H1 (cell line): ENCODE measurements at regions not wholly inside any gene's neighbourhood (a gene's known extent, or its start where the extent isn't known, plus 50 kb on each side); places are given as distances from the start of the nearest gene placed in this dataset.

Experiments
- CTCF ChIA-PET: fragments of 300-600 bp; sonication (Branson Sonifier 250); formaldehyde crosslinking; loops from one replicate; lab custom pipeline; 2021; ENCODE audit not compliant: partially characterized antibody; lab: Charles Lee
- POLR2A ChIA-PET: fragments of 300-600 bp; sonication (Branson Sonifier 250); formaldehyde crosslinking; loops from one replicate; lab custom pipeline; 2021; ENCODE audit warnings: inconsistent platforms; ENCODE audit not compliant: partially characterized antibody; lab: Charles Lee
- DNase-seq, 2 experiments: peaks; one replicate each; pipeline versions ENCODE4 v3.0.0 to v3.0.0-alpha.2; 2010 to 2022; ENCODE audit warnings: low spot score in 2 of 2, low read depth in 1 of 2, mixed read lengths in 1 of 2
- FAIRE-seq: peaks from 2 replicates; lab custom pipeline; 2011; peaks lifted over from hg19 to GRCh38; lab: Jason Lieb, UNC
- H2AFZ ChIP-seq: 2 replicates; pipeline ENCODE4 v1.8.1; 2012; ENCODE audit warnings: low read length, inconsistent platforms
- H2AK5ac ChIP-seq: 2 replicates; pipeline ENCODE4 v1.6.1; 2013; ENCODE audit warnings: low read depth, low read length
- H2BK120ac ChIP-seq: replicated peaks from 2 replicates; pipeline ENCODE3; 2013; ENCODE audit warnings: low read depth, low read length, inconsistent platforms
- H2BK12ac ChIP-seq: 2 replicates; pipeline ENCODE4 v1.6.1; 2013; ENCODE audit warnings: low read depth, low read length
- H2BK15ac ChIP-seq: 2 replicates; pipeline ENCODE4 v1.6.1; 2013; ENCODE audit warnings: low read length
- H2BK20ac ChIP-seq: 2 replicates; pipeline ENCODE4 v1.6.1; 2013; ENCODE audit warnings: low read length
- H2BK5ac ChIP-seq: 2 replicates; pipeline ENCODE4 v1.6.1; 2013; ENCODE audit warnings: low read depth, low read length
- H3K14ac ChIP-seq: 2 replicates; pipeline ENCODE4 v1.6.1; 2013; ENCODE audit warnings: inconsistent platforms; ENCODE audit not compliant: insufficient read length
- H3K18ac ChIP-seq: 2 replicates; pipeline ENCODE4 v1.6.1; 2013; ENCODE audit warnings: low read length; ENCODE audit errors: extremely low read depth
- H3K23ac ChIP-seq: 2 replicates; pipeline ENCODE4 v1.6.1; 2013; ENCODE audit warnings: inconsistent platforms; ENCODE audit not compliant: insufficient read length
- H3K23me2 ChIP-seq: 2 replicates; pipeline ENCODE4 v1.6.1; 2013; ENCODE audit warnings: low read depth, low read length
- H3K27ac ChIP-seq: 2 replicates; pipeline ENCODE4 v1.6.1; 2011; ENCODE audit warnings: low read depth, low read length, inconsistent platforms
- H3K27me3 ChIP-seq, 4 experiments: replicated peaks in 1 of 4; 1 replicate in 1 of 4; 2 replicates in 3 of 4; pipeline versions ENCODE4 v1.6.1 to v1.8.1; 2011 to 2013; ENCODE audit warnings: low read length in 3 of 4, mild to moderate bottlenecking in 3 of 4, inconsistent platforms in 2 of 4, mixed read lengths in 2 of 4, moderate library complexity in 1 of 4; ENCODE audit not compliant: control insufficient read depth in 3 of 4, insufficient read depth in 3 of 4; ENCODE audit errors: extremely low read depth in 1 of 4
- H3K36me3 ChIP-seq, 4 experiments: 2 replicates each; pipeline versions ENCODE4 v1.6.1 to v1.8.1; 2011 to 2013; ENCODE audit warnings: mild to moderate bottlenecking in 4 of 4, low read length in 3 of 4, moderate library complexity in 2 of 4, control low read depth in 1 of 4, inconsistent platforms in 1 of 4; ENCODE audit not compliant: insufficient read depth in 4 of 4, control insufficient read depth in 2 of 4
- H3K4ac ChIP-seq: replicated peaks from 2 replicates; pipeline ENCODE3; 2013; ENCODE audit warnings: low read length, low read depth, mixed read lengths, inconsistent platforms; ENCODE audit not compliant: insufficient read length
- H3K4me1 ChIP-seq, 4 experiments: replicated peaks in 1 of 4; 1 replicate in 1 of 4; 2 replicates in 3 of 4; pipeline versions ENCODE4 v1.6.1 to v1.8.1; 2011 to 2013; ENCODE audit warnings: low read length in 3 of 4, inconsistent platforms in 2 of 4, mixed read lengths in 1 of 4; ENCODE audit not compliant: insufficient read depth in 4 of 4, control insufficient read depth in 3 of 4
- H3K4me2 ChIP-seq, 2 experiments: 2 replicates each; pipeline versions ENCODE4 v1.6.1 to v1.8.1; 2011 to 2013; ENCODE audit warnings: low read depth in 2 of 2, low read length in 2 of 2, control low read depth in 1 of 2, inconsistent platforms in 1 of 2, mild to moderate bottlenecking in 1 of 2; ENCODE audit not compliant: insufficient read depth in 1 of 2
- H3K4me3 ChIP-seq, 4 experiments: fragments of 200-600, 300-600 bp in 1 of 4; sonication (generic), shearing (Covaris generic), sonication (Bioruptor Twin) in 1 of 4; 2 replicates each; pipeline versions ENCODE4 v1.5.1 to v1.8.1; 2011 to 2016; ENCODE audit warnings: low read length in 4 of 4, low read depth in 3 of 4, control low read depth in 2 of 4, inconsistent platforms in 2 of 4, mild to moderate bottlenecking in 2 of 4, mixed read lengths in 1 of 4, moderate library complexity in 1 of 4; ENCODE audit not compliant: insufficient read depth in 2 of 4; ENCODE audit errors: extremely low read depth in 1 of 4
- H3K56ac ChIP-seq: replicated peaks from 2 replicates; pipeline ENCODE3; 2013; ENCODE audit warnings: low read depth, mild to moderate bottlenecking, mixed read lengths, low read length, inconsistent platforms; ENCODE audit not compliant: insufficient read length
- H3K79me1 ChIP-seq: 2 replicates; pipeline ENCODE4 v1.6.1; 2013; ENCODE audit warnings: low read depth, low read length, control low read depth
- H3K79me2 ChIP-seq, 2 experiments: 2 replicates each; pipeline versions ENCODE4 v1.6.1 to v1.8.1; 2012 to 2013; ENCODE audit warnings: low read length in 2 of 2, mild to moderate bottlenecking in 2 of 2, inconsistent platforms in 1 of 2; ENCODE audit not compliant: insufficient read depth in 2 of 2, control insufficient read depth in 1 of 2
- H3K9ac ChIP-seq, 4 experiments: replicated peaks in 1 of 4; 1 replicate in 1 of 4; 2 replicates in 3 of 4; pipeline versions ENCODE4 v1.6.1 to v1.8.1; 2011 to 2013; ENCODE audit warnings: low read depth in 3 of 4, low read length in 3 of 4, control low read depth in 2 of 4, mild to moderate bottlenecking in 2 of 4, moderate library complexity in 2 of 4, inconsistent platforms in 1 of 4; ENCODE audit errors: extremely low read depth in 1 of 4
- H3K9me3 ChIP-seq, 2 experiments: 2 replicates each; pipeline versions ENCODE4 v1.6.1 to v1.8.1; 2012 to 2013; ENCODE audit warnings: mild to moderate bottlenecking in 2 of 2, moderate library complexity in 2 of 2, control low read depth in 1 of 2, inconsistent platforms in 1 of 2, low read depth in 1 of 2, low read length in 1 of 2, mixed read lengths in 1 of 2; ENCODE audit not compliant: insufficient read depth in 2 of 2
- H4K20me1 ChIP-seq, 2 experiments: replicated peaks in 1 of 2; 2 replicates each; pipeline versions ENCODE3 to v1.8.1; 2011 to 2013; ENCODE audit warnings: inconsistent platforms in 2 of 2, low read length in 2 of 2, mild to moderate bottlenecking in 1 of 2; ENCODE audit not compliant: insufficient read depth in 2 of 2, control insufficient read depth in 1 of 2
- H4K5ac ChIP-seq: 2 replicates; pipeline ENCODE4 v1.6.1; 2013; ENCODE audit warnings: low read length, low read depth, mixed read lengths, inconsistent platforms; ENCODE audit not compliant: insufficient read length
- H4K8ac ChIP-seq: 2 replicates; pipeline ENCODE4 v1.8.0; 2013; ENCODE audit warnings: mild to moderate bottlenecking, moderate library complexity, low read length, inconsistent platforms; ENCODE audit not compliant: insufficient read depth; ENCODE audit errors: extremely low read depth
- H4K91ac ChIP-seq: replicated peaks from 2 replicates; pipeline ENCODE3; 2013; ENCODE audit warnings: low read length, mixed read lengths, inconsistent platforms; ENCODE audit not compliant: insufficient read length
- BCL11A ChIP-seq, 2 experiments: IDR thresholded peaks; one replicate each; pipeline ENCODE4 v1.6.1; 2011; ENCODE audit warnings: low read depth in 2 of 2, low read length in 2 of 2, mild to moderate bottlenecking in 2 of 2
- CBX5 ChIP-seq: fragments of 300-800, 300-1000 bp; sonication (generic); IDR thresholded peaks from 2 replicates; pipeline ENCODE4 v1.7.1; 2016; ENCODE audit warnings: antibody characterized with exemption, low read length, low read depth
- E2F6 ChIP-seq: IDR thresholded peaks from 2 replicates; pipeline ENCODE4 v1.6.1; 2012; ENCODE audit warnings: inconsistent platforms
- EP300 ChIP-seq, 2 experiments: IDR thresholded peaks; 1 replicate in 1 of 2; 2 replicates in 1 of 2; pipeline ENCODE4 v1.6.1; 2011 to 2012; ENCODE audit warnings: low read depth in 2 of 2, low read length in 2 of 2, mild to moderate bottlenecking in 2 of 2, borderline replicate concordance in 1 of 2, inconsistent platforms in 1 of 2, moderate library complexity in 1 of 2
- MAFK ChIP-seq: IDR thresholded peaks from 2 replicates; pipeline ENCODE4 v1.6.1; 2012; ENCODE audit warnings: low read depth, mild to moderate bottlenecking, improper control_type of control experiment, low read length
- PHF8 ChIP-seq: fragments of 200-600 bp; sonication (generic); conservative IDR thresholded peaks from 2 replicates; pipeline ENCODE4 v1.7.1; 2012; ENCODE audit warnings: low read depth, mild to moderate bottlenecking, inconsistent platforms, low read length, moderate library complexity
- RXRA ChIP-seq: IDR thresholded peaks from 2 replicates; pipeline ENCODE4 v1.6.1; 2011; ENCODE audit warnings: low read depth, mild to moderate bottlenecking, low read length, moderate library complexity; ENCODE audit not compliant: insufficient read depth
- SP2 ChIP-seq: IDR thresholded peaks from 2 replicates; pipeline ENCODE4 v1.6.1; 2012; ENCODE audit warnings: mild to moderate bottlenecking, low read length, inconsistent platforms
- SP4 ChIP-seq: IDR thresholded peaks from 2 replicates; pipeline ENCODE4 v1.6.1; 2012; ENCODE audit warnings: low read length, inconsistent platforms
- SRF ChIP-seq: IDR thresholded peaks from 2 replicates; pipeline ENCODE4 v1.6.1; 2011; ENCODE audit warnings: mild to moderate bottlenecking, low read depth, low read length, moderate library complexity
- TAF1 ChIP-seq: IDR thresholded peaks from 2 replicates; pipeline ENCODE4 v1.6.1; 2011; ENCODE audit warnings: mild to moderate bottlenecking, low read depth, low read length
- TBP ChIP-seq: IDR thresholded peaks from 2 replicates; pipeline ENCODE4 v1.6.1; 2011; ENCODE audit warnings: low read depth, low read length, improper control_type of control experiment
- TEAD4 ChIP-seq: IDR thresholded peaks from 2 replicates; pipeline ENCODE4 v1.6.1; 2012; ENCODE audit warnings: low read depth, low read length, inconsistent platforms, mixed read lengths
- YY1 ChIP-seq: IDR thresholded peaks from 2 replicates; pipeline ENCODE4 v1.6.1; 2011; ENCODE audit warnings: low read depth, mild to moderate bottlenecking, low read length
- WGBS, 2 experiments: shearing (Covaris generic) in 1 of 2; methylation state at CpG; one replicate each; pipeline versions ENCODE4 v1.1.6 to v1.1.7; 2013 to 2015; ENCODE audit warnings: low lambda C conversion rate in 2 of 2, mixed read lengths in 2 of 2, inconsistent platforms in 1 of 2, low coverage in 1 of 2, missing lambda C conversion rate in 1 of 2; ENCODE audit not compliant: insufficient replicate concordance in 2 of 2, insufficient coverage in 1 of 2, insufficient read length in 1 of 2; ENCODE audit errors: extremely low coverage in 1 of 2, missing lambda C conversion rate in 1 of 2; 5-methylcytosine and 5-hydroxymethylcytosine counted together
- TF ChIP-seq, protein P1 (sequence below): IDR thresholded peaks from 2 replicates; pipeline ENCODE4 v1.6.1; 2012; ENCODE audit warnings: inconsistent platforms

DNA sequence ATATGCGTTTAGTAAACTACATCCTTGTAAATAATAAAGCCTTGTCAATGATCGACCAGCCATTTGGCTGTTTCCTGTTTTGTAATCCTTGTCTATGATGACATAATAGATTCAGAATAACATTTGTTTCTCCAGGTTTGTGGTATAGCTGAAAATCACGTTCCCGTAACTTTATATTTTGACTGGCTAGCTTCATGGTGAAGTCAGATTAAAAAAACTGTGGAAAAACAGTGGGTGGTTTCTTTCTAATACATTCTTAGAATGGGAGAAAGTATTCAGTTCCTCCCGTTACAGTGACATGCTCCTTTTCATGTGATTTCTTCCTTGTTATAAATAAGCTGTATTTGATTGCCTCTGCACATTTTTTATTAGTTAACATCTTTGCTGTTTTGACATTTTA is 366.9 kb downstream of the NYAP2 start:
- no peaks in the 10 kb centered on the region for H3K27me3 ChIP-seq
- 89% methylated on average over 5 of the region's 5 CpGs; no CpG with 5 or more reads in 1 of the 2 experiments for WGBS, 2 experiments
- H3K56ac ChIP-seq, result no peak overlapping the region
- no peak overlapping the region for H3K4ac ChIP-seq
- no peak for FAIRE-seq
- DNase-seq, result no peak
- no peak overlapping the region for H4K5ac ChIP-seq
- H2BK20ac ChIP-seq, result no peak overlapping the region
- H3K79me2 ChIP-seq, result no peaks in the 10 kb centered on the region
- H3K79me1 ChIP-seq, result no peaks in the 10 kb centered on the region
- H3K23ac ChIP-seq, result no peak overlapping the region
- no peak overlapping the region for H3K9ac ChIP-seq
- H3K23me2 ChIP-seq, result no peaks in the 10 kb centered on the region
- H2BK15ac ChIP-seq, result no peak overlapping the region
- ChIA-PET CTCF (interaction anchor here (1.8 kb wide), 1 partner anchor 101 kb away, joined by 3 read pairs; no protein-coding TSS in a partner anchor), POLR2A (no interaction called here)
- H3K36me3 ChIP-seq, result no peaks in the 10 kb centered on the region
- no peak overlapping the region for H2BK12ac ChIP-seq
- no peak overlapping the region for H3K18ac ChIP-seq
- no peak overlapping the region for H2BK5ac ChIP-seq
- H2AK5ac ChIP-seq, result no peak overlapping the region
- H4K20me1 ChIP-seq, result no peaks in the 10 kb centered on the region
- no peaks in the 10 kb centered on the region for H3K4me1 ChIP-seq
- H3K9me3 ChIP-seq, result no peaks in the 10 kb centered on the region
- no peak overlapping the region for H2AFZ ChIP-seq
- no peak overlapping the region for H3K27ac ChIP-seq
- no peak overlapping the region for H3K4me3 ChIP-seq
- H3K14ac ChIP-seq, result no peak overlapping the region
- no peak overlapping the region for H4K91ac ChIP-seq
- H3K4me2 ChIP-seq, result no peak overlapping the region
- no peak overlapping the region for H4K8ac ChIP-seq
- no peak overlapping the region for H2BK120ac ChIP-seq
- no peak for TF ChIP-seq MAFK
- TF ChIP-seq TBP, result no peak
- TF ChIP-seq, protein P1, sequence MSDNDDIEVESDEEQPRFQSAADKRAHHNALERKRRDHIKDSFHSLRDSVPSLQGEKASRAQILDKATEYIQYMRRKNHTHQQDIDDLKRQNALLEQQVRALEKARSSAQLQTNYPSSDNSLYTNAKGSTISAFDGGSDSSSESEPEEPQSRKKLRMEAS, result no peak
- no peak for TF ChIP-seq PHF8
- TF ChIP-seq BCL11A (IDR thresholded peaks at IDR 0.05; ENCODE audit: low read depth in 2 of 2, low read length in 2 of 2), result no peak
- TF ChIP-seq TEAD4, result no peak
- TF ChIP-seq E2F6, result no peak
- TF ChIP-seq YY1, result no peak
- no peak for TF ChIP-seq SRF
- no peak for TF ChIP-seq SP2
- TF ChIP-seq RXRA, result no peak
- TF ChIP-seq EP300 (IDR thresholded peaks at IDR 0.05; ENCODE audit: borderline replicate concordance in 1 of 2, low read depth in 2 of 2, low read length in 2 of 2), result no peak
- TF ChIP-seq SP4, result no peak
- TF ChIP-seq TAF1, result no peak
- TF ChIP-seq CBX5, result no peak
